ENCODE measurements at regions not wholly inside any gene's neighbourhood (a gene's known extent, or its start where the extent isn't known, plus 50 kb on each side); places are given as distances from the start of the nearest gene placed in this dataset.

DNA sequence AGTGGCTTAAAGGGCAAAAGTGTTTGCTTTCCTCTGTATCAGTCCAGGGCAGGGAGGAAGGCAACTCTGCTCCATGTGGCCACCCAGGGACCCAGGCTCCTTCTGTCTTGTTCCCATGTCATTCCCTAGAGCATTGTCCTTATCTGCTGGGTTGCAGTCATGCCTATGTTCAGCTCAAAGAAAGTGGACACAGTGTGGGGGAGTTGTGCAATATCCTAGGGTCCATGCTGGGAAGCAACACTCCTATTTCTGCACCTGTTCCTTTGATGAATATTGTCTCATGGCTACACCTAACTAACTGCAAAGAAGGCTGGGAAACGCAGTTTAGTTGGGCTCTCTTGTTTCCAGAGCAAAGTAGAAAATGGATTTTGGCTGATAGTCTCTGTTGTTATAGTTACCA lies 107.0 kb upstream of the OTUD4 start:
- H3K9ac ChIP-seq (replicated peaks; ENCODE audit: extremely low read depth, insufficient read depth, low read length) = no peak overlapping the region
- no peaks in the 10 kb centered on the region for H4K20me1 ChIP-seq (replicated peaks; ENCODE audit: control insufficient read depth, extremely low read depth, insufficient read depth, low read length)
- no peaks in the 10 kb centered on the region for H3K9me3 ChIP-seq (replicated peaks; ENCODE audit: control insufficient read depth, insufficient read depth, low read length)
- no peak for FAIRE-seq
- CTCF ChIA-PET = no interaction called here
- no peaks in the 10 kb centered on the region for H3K27me3 ChIP-seq (ENCODE audit: control insufficient read depth in 2 of 2, insufficient read depth in 2 of 2, low read length in 2 of 2)
- H3K9me1 ChIP-seq (replicated peaks; ENCODE audit: control insufficient read depth, extremely low read depth, insufficient read depth, low read length) = no peaks in the 10 kb centered on the region
- no peak overlapping the region for H2AFZ ChIP-seq (ENCODE audit: low read depth, low read length)
- TF ChIP-seq, protein P1, sequence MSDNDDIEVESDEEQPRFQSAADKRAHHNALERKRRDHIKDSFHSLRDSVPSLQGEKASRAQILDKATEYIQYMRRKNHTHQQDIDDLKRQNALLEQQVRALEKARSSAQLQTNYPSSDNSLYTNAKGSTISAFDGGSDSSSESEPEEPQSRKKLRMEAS (IDR thresholded peaks at IDR 0.05; ENCODE audit: insufficient read depth, insufficient read length) = no peak
- TF ChIP-seq POLR2AphosphoS5 (IDR thresholded peaks at IDR 0.05; ENCODE audit: insufficient read depth, low read depth, low read length) = no peak
- no peak for TF ChIP-seq FOS (IDR thresholded peaks at IDR 0.05; ENCODE audit: borderline replicate concordance, insufficient read depth, low read length)
- TF ChIP-seq POLR2A (IDR thresholded peaks at IDR 0.05; ENCODE audit: low read depth, low read length) = no peak
- TF ChIP-seq JUN (IDR thresholded peaks at IDR 0.05; ENCODE audit: borderline replicate concordance, insufficient read depth, insufficient read length, low read depth) = no peak
- TF ChIP-seq MYC (IDR thresholded peaks at IDR 0.05; ENCODE audit: low read depth, low read length) = no peak
- no peak for TF ChIP-seq EZH2 (IDR thresholded peaks at IDR 0.05; ENCODE audit: borderline replicate concordance, low read depth, low read length, severe bottlenecking)
- no peak for TF ChIP-seq GATA2 (IDR thresholded peaks at IDR 0.05; ENCODE audit: insufficient read depth, insufficient read length, low read depth, low read length)
- TF ChIP-seq, protein P2, sequence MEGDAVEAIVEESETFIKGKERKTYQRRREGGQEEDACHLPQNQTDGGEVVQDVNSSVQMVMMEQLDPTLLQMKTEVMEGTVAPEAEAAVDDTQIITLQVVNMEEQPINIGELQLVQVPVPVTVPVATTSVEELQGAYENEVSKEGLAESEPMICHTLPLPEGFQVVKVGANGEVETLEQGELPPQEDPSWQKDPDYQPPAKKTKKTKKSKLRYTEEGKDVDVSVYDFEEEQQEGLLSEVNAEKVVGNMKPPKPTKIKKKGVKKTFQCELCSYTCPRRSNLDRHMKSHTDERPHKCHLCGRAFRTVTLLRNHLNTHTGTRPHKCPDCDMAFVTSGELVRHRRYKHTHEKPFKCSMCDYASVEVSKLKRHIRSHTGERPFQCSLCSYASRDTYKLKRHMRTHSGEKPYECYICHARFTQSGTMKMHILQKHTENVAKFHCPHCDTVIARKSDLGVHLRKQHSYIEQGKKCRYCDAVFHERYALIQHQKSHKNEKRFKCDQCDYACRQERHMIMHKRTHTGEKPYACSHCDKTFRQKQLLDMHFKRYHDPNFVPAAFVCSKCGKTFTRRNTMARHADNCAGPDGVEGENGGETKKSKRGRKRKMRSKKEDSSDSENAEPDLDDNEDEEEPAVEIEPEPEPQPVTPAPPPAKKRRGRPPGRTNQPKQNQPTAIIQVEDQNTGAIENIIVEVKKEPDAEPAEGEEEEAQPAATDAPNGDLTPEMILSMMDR (IDR thresholded peaks at IDR 0.05; ENCODE audit: extremely low read depth in 1 of 2, insufficient read depth in 1 of 2, low read depth in 1 of 2, low read length in 2 of 2) = no peak
- intact Hi-C loops (cut with micrococcal nuclease) (no loop called here), dilution Hi-C loops (cut with MboI; ENCODE audit: extremely low pct_ligation_motif_present, low sequenced_read_pairs) (no loop called here)
- H3K4me1 ChIP-seq (ENCODE audit: control insufficient read depth, extremely low read depth, insufficient read depth, low read length) = peaks cover 29% of the 10 kb centered on the region
- H3K4me3 ChIP-seq (replicated peaks in 1 of 3; ENCODE audit: insufficient read depth in 1 of 3, low read depth in 1 of 3, low read length in 3 of 3) = no peak overlapping the region
- no peak for DNase-seq (ENCODE audit: low read depth, low spot score)
- BruUV-seq (replicated peaks) = no TSS peak
- H3K4me2 ChIP-seq (ENCODE audit: insufficient read depth, low read length) = no peak overlapping the region
- H3K27ac ChIP-seq (ENCODE audit: insufficient read depth, low read depth, low read length) = no peak overlapping the region
- no peaks in the 10 kb centered on the region for H3K79me2 ChIP-seq (ENCODE audit: control insufficient read depth, insufficient read depth, low read length)
- POLR2A ChIA-PET = interaction anchor here (0.6 kb wide), 1 partner anchor 446 kb away, joined by 5 read pairs; no protein-coding TSS in a partner anchor
- no peaks in the 10 kb centered on the region for H3K36me3 ChIP-seq (ENCODE audit: control insufficient read depth in 2 of 2, extremely low read depth in 1 of 2, insufficient read depth in 2 of 2, low read length in 2 of 2)

All from endothelial cell of umbilical vein (primary cell).